Heart left ventricle (tissue), 16 donors: ENCODE measurements at regions not wholly inside any gene's neighbourhood (a gene's known extent, or its start where the extent isn't known, plus 50 kb on each side); places are given as distances from the start of the nearest gene placed in this dataset.

ENCODE experiments used
- ATAC-seq, 4 donors: fragments of 200-7000 bp; cut with Tn5 transposase; one replicate each; pipeline ENCODE4 v1.9.1; 2020 to 2022; ENCODE audit warnings: moderate library complexity in 4 of 4, mild to moderate bottlenecking in 3 of 4, moderate number of reproducible peaks in 1 of 4
- DNase-seq, 5 donors: peaks; one replicate each; pipeline ENCODE4 v3.0.0-alpha.2; 2020
- H3K27ac ChIP-seq, 12 donors: fragments of 200-600 bp; sonication (generic) in 4 of 12; one replicate each; pipeline versions ENCODE4 v1.5.0 to v1.8.0; 2016 to 2022; ENCODE audit warnings: mild to moderate bottlenecking in 2 of 12
- H3K27me3 ChIP-seq, 9 donors: fragments of 200-600 bp; sonication (generic) in 2 of 9; one replicate each; pipeline versions ENCODE4 v1.5.1 to v1.8.0; 2016 to 2022; ENCODE audit warnings: mild to moderate bottlenecking in 3 of 9
- H3K36me3 ChIP-seq, 9 donors: fragments of 200-600 bp; sonication (generic) in 2 of 9; one replicate each; pipeline versions ENCODE4 v1.5.0 to v1.8.0; 2018 to 2022; ENCODE audit warnings: mild to moderate bottlenecking in 2 of 9
- H3K4me1 ChIP-seq, 12 donors: fragments of 200-600 bp; sonication (generic) in 4 of 12; one replicate each; pipeline versions ENCODE4 v1.5.0 to v1.8.0; 2016 to 2022; ENCODE audit warnings: mild to moderate bottlenecking in 3 of 12
- H3K4me3 ChIP-seq, 12 donors: fragments of 200-600 bp; sonication (generic) in 4 of 12; one replicate each; pipeline versions ENCODE4 v1.5.0 to v1.8.0; 2017 to 2022; ENCODE audit warnings: mild to moderate bottlenecking in 9 of 12, moderate library complexity in 4 of 12
- H3K9me3 ChIP-seq, 12 donors: fragments of 200-600 bp; sonication (generic) in 4 of 12; one replicate each; pipeline versions ENCODE4 v1.5.0 to v1.8.0; 2016 to 2022; ENCODE audit warnings: mild to moderate bottlenecking in 1 of 12
- CTCF ChIP-seq, 12 donors: fragments of 200-600 bp; sonication (generic) in 4 of 12; IDR thresholded peaks; one replicate each; pipeline versions ENCODE4 v1.5.0 to v1.8.0; 2018 to 2022; ENCODE audit warnings: antibody characterized with exemption in 12 of 12, mild to moderate bottlenecking in 5 of 12
- POLR2A ChIP-seq, 2 donors: fragments of 450-650 bp; IDR thresholded peaks; one replicate each; pipeline ENCODE4 v1.6.1; 2017; ENCODE audit warnings: antibody characterized with exemption in 2 of 2, mild to moderate bottlenecking in 2 of 2, moderate library complexity in 2 of 2
- WGBS, 4 donors: extraction: QIAGEN DNeasy Blood & Tissue Kit in 2 of 4; methylation state at CpG; one replicate each; pipeline versions ENCODE4 v1.1.5 to v1.1.7; 2013 to 2018; 5-methylcytosine and 5-hydroxymethylcytosine counted together
- intact Hi-C, 10 donors: fragments of 100-400 bp; cut with DNase I; formaldehyde crosslinking; loops; one replicate each; pipeline versions ENCODE4 v1.11.1 to v1.14.2; 2022
- donor health status: ischemic (EF 13 %, LVEDD 7.1; RV severe dilation, severe dysfunction).
- donor health status: healthy with polysubstance abuse.
- donor health status: DM: no; HTN: yes; CAD: no.
- donor health status: DM: no; HTN: no; CAD: no.
- donor health status: ischemic (EF 25% LVEDD 6.9; RV normal size, moderate dysfunction).
- donor health status: ischemic (EF 25% LVEDD 5.7; RV mildly dilated, moderate dysfunction).
- donor health status: healthy.
- donor health status: DM: yes; HTN: yes; CAD: no.
- donor health status: ischemic (EF 35%, LVEDD 5.7; RV mildly dilated, moderate dysfunction).
- donor health status: nonischemic (EF 11% LVEDD 7.7; RV severe dilation, severe dysfunction).
- donor health status: DM: yes; HTN: yes; CAD: no.
- donor health status: PGD.
- donor health status: ischemic (EF 29% LVEDD 5.4; RV normal size, mild dysfunction).
- donor health status: nonischemic (EF 23%, LVEDD 6.1; RV moderate dilation, normal function).

- H3K9me3 ChIP-seq, result no peaks in the 10 kb centered on the region
- H3K27me3 ChIP-seq, result no peaks in the 10 kb centered on the region
- TF ChIP-seq CTCF (IDR thresholded peaks at IDR 0.05) (no peak), POLR2A (IDR thresholded peaks at IDR 0.05) (no peak)
- DNase-seq, result no peak
- 32 to 46% (median 36%) methylated on average over 1 of the region's 1 CpG for WGBS, 4 donors
- no peak overlapping the region for H3K27ac ChIP-seq
- no peak for ATAC-seq
- no peaks in the 10 kb centered on the region for H3K4me1 ChIP-seq
- H3K4me3 ChIP-seq, result no peak overlapping the region
- intact Hi-C loops, result no loop called here
- no peaks in the 10 kb centered on the region for H3K36me3 ChIP-seq
These were observed 1028.8 kb downstream of the GLUD2 start for GRCh38 chrX:122076241-122076640.

- DNase-seq, result no peak
- 43 to 71% (median 55%) methylated on average over 1 of the region's 1 CpG for WGBS, 4 donors
- ATAC-seq, result no peak
These were observed 1030.7 kb downstream of the GLUD2 start for GRCh38 chrX:122078079-122078478.

GRCh38 chrX:122087341-122087740, 1039.9 kb downstream of the GLUD2 start:
- Histone ChIP-seq H3K4me1 (no peaks in the 10 kb centered on the region), H3K27me3 (no peaks in the 10 kb centered on the region), H3K9me3 (no peaks in the 10 kb centered on the region), H3K4me3 (no peak overlapping the region), H3K27ac (no peak overlapping the region), H3K36me3 (no peaks in the 10 kb centered on the region)
- DNase-seq (no peak), ATAC-seq (peak in 1 of 4 donors; percentile 33)
- no peak for TF ChIP-seq POLR2A (IDR thresholded peaks at IDR 0.05)
- TF ChIP-seq CTCF (IDR thresholded peaks at IDR 0.05), result no peak
- intact Hi-C loops, result no loop called here
- 0% methylated on average over 1 of the region's 1 CpG for WGBS, 4 donors

More at GRCh38 chrX:122078079-122078478, 1030.7 kb downstream of the GLUD2 start:
- no peak for TF ChIP-seq POLR2A (IDR thresholded peaks at IDR 0.05)
- no peak for TF ChIP-seq CTCF (IDR thresholded peaks at IDR 0.05)
- intact Hi-C loops, result no loop called here
- no peak overlapping the region for H3K27ac ChIP-seq
- H3K9me3 ChIP-seq, result no peaks in the 10 kb centered on the region
- H3K27me3 ChIP-seq, result no peaks in the 10 kb centered on the region
- no peak overlapping the region for H3K4me3 ChIP-seq
- no peaks in the 10 kb centered on the region for H3K36me3 ChIP-seq
- H3K4me1 ChIP-seq, result no peaks in the 10 kb centered on the region

GRCh38 chrX:122091571-122091970, 1044.2 kb downstream of the GLUD2 start:
- DNase-seq (no peak), ATAC-seq (no peak)
- no peaks in the 10 kb centered on the region for H3K36me3 ChIP-seq
- TF ChIP-seq CTCF (IDR thresholded peaks at IDR 0.05) (no peak), POLR2A (IDR thresholded peaks at IDR 0.05) (no peak)
- H3K27me3 ChIP-seq, result no peaks in the 10 kb centered on the region
- no peak overlapping the region for H3K27ac ChIP-seq
- H3K4me3 ChIP-seq, result no peak overlapping the region
- no peaks in the 10 kb centered on the region for H3K4me1 ChIP-seq
- intact Hi-C loops, result no loop called here
- H3K9me3 ChIP-seq, result peaks cover 0 to under 1% (median 0%) of the 10 kb centered on the region in 12 donors
